Panc1 (cell line): ENCODE measurements at regions not wholly inside any gene's neighbourhood (a gene's known extent, or its start where the extent isn't known, plus 50 kb on each side); places are given as distances from the start of the nearest gene placed in this dataset.

Experiments
- CTCF ChIP-seq: fragments of 450-650 bp; IDR thresholded peaks from 2 replicates; pipeline ENCODE4 v1.5.1; 2017; ENCODE audit warnings: mild to moderate bottlenecking
- POLR2AphosphoS5 ChIP-seq: IDR thresholded peaks from 2 replicates; pipeline ENCODE4 v1.6.1; 2012; ENCODE audit warnings: mild to moderate bottlenecking, low read depth, low read length, moderate library complexity
- REST ChIP-seq, 2 experiments: IDR thresholded peaks; 2 replicates each; pipeline ENCODE4 v1.6.1; 2011 to 2012; ENCODE audit warnings: low read depth in 2 of 2, control low read depth in 1 of 2, low read length in 1 of 2, mild to moderate bottlenecking in 1 of 2, moderate library complexity in 1 of 2; ENCODE audit not compliant: insufficient read depth in 1 of 2
- TCF7L2 ChIP-seq: IDR thresholded peaks from 2 replicates; pipeline ENCODE4 v1.6.1; 2011; ENCODE audit warnings: mild to moderate bottlenecking, low read depth, low read length, inconsistent platforms

DNA sequence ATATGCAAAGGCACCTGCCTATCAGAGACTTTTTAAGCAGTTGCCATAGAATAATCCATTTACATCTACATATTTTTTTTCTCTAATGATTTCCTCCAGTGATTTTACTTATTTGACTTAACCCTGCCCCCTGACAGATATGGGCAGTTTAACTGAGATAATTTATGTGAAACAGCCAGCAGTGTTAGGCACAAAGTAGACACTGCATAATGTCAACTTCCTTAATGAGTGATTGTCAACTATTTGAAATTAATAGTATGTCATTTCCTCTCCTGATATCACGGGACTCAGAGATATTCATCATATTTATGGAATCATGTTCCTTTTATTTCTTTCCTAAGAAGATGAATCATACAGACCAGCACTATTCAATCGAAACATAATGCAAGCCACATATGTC lies 179.9 kb upstream of the ATP10A start:
- TF ChIP-seq CTCF = no peak
- TF ChIP-seq POLR2AphosphoS5 = no peak
- TF ChIP-seq TCF7L2 = no peak
- TF ChIP-seq REST (IDR thresholded peaks at IDR 0.05; ENCODE audit: insufficient read depth in 1 of 2, low read depth in 2 of 2, low read length in 1 of 2) = no peak
